Ishikawa (cell line): ENCODE measurements at regions not wholly inside any gene's neighbourhood (a gene's known extent, or its start where the extent isn't known, plus 50 kb on each side); places are given as distances from the start of the nearest gene placed in this dataset.

Experiments used
- CREB1 ChIP-seq: IDR thresholded peaks from 2 replicates; pipeline ENCODE4 v1.6.1; 2012; ENCODE audit warnings: low read depth
- EGR1 ChIP-seq: IDR thresholded peaks from 2 replicates; pipeline ENCODE4 v1.6.1; 2012
- EP300 ChIP-seq: IDR thresholded peaks from 2 replicates; pipeline ENCODE4 v1.6.1; 2012; ENCODE audit warnings: borderline replicate concordance
- FOXM1 ChIP-seq: IDR thresholded peaks from 2 replicates; pipeline ENCODE4 v1.6.1; 2012; ENCODE audit warnings: low read depth, borderline replicate concordance
- MAX ChIP-seq: IDR thresholded peaks from 2 replicates; pipeline ENCODE4 v1.6.1; 2012
- NFIC ChIP-seq: IDR thresholded peaks from 2 replicates; pipeline ENCODE4 v1.6.1; 2012
- RAD21 ChIP-seq: IDR thresholded peaks from 2 replicates; pipeline ENCODE4 v1.6.1; 2012; ENCODE audit warnings: low read depth
- REST ChIP-seq: IDR thresholded peaks from 2 replicates; pipeline ENCODE4 v1.6.1; 2012; ENCODE audit warnings: low read depth, mild to moderate bottlenecking
- TAF1 ChIP-seq: IDR thresholded peaks from 2 replicates; pipeline ENCODE4 v1.6.1; 2012; ENCODE audit warnings: low read depth, mild to moderate bottlenecking
- TCF12 ChIP-seq: IDR thresholded peaks from 2 replicates; pipeline ENCODE4 v1.6.1; 2012; ENCODE audit warnings: low read depth
- TEAD4 ChIP-seq: IDR thresholded peaks from 2 replicates; pipeline ENCODE4 v1.6.1; 2012
- USF1 ChIP-seq: IDR thresholded peaks from 2 replicates; pipeline ENCODE4 v1.6.1; 2012
- YY1 ChIP-seq: IDR thresholded peaks from 2 replicates; pipeline ENCODE4 v1.6.1; 2012; ENCODE audit warnings: low read depth
- ZBTB7A ChIP-seq: IDR thresholded peaks from 2 replicates; pipeline ENCODE4 v1.6.1; 2012; ENCODE audit warnings: low read depth

- TF ChIP-seq TAF1 (no peak), REST (no peak), RAD21 (no peak), EGR1 (no peak), EP300 (no peak), MAX (no peak), CREB1 (no peak), FOXM1 (no peak), TEAD4 (no peak), YY1 (no peak), TCF12 (no peak), ZBTB7A (no peak), NFIC (no peak), USF1 (no peak)
These were observed 387.8 kb upstream of the CHRM3 start for GRCh38 chr1:238998577-238998976.
